Osteoblast (primary cell): ENCODE measurements at regions not wholly inside any gene's neighbourhood (a gene's known extent, or its start where the extent isn't known, plus 50 kb on each side); places are given as distances from the start of the nearest gene placed in this dataset.

Experiments used
- DNase-seq: peaks from one replicate; pipeline ENCODE4 v3.0.0; 2011; ENCODE audit warnings: low spot score, mixed read lengths; ENCODE audit not compliant: insufficient read length; ENCODE audit errors: missing footprints
- H2AFZ ChIP-seq: 2 replicates; pipeline ENCODE4 v1.6.0; 2011; ENCODE audit warnings: mild to moderate bottlenecking, low read length
- H3K27ac ChIP-seq: 2 replicates; pipeline ENCODE4 v1.5.1; 2011; ENCODE audit warnings: mild to moderate bottlenecking, low read depth, low read length, moderate library complexity
- H3K27me3 ChIP-seq: 2 replicates; pipeline ENCODE4 v1.6.0; 2012; ENCODE audit warnings: mild to moderate bottlenecking, control low read depth, inconsistent platforms, low read length, moderate library complexity; ENCODE audit not compliant: insufficient read depth
- H3K36me3 ChIP-seq: 2 replicates; pipeline ENCODE4 v1.5.1; 2011; ENCODE audit warnings: mild to moderate bottlenecking, low read length, control low read depth, moderate library complexity; ENCODE audit not compliant: insufficient read depth
- H3K4me1 ChIP-seq: 2 replicates; pipeline ENCODE4 v1.5.1; 2011; ENCODE audit warnings: mild to moderate bottlenecking, low read length, control low read depth, moderate library complexity; ENCODE audit not compliant: insufficient read depth
- H3K4me2 ChIP-seq: 2 replicates; pipeline ENCODE4 v1.6.0; 2011; ENCODE audit warnings: mild to moderate bottlenecking, low read length; ENCODE audit not compliant: insufficient read depth
- H3K4me3 ChIP-seq: fragments of 200-600 bp; sonication (generic); 3 replicates; pipeline ENCODE4 v1.5.1; 2012; ENCODE audit warnings: mild to moderate bottlenecking, low read length, inconsistent platforms; ENCODE audit not compliant: insufficient read depth
- H3K79me2 ChIP-seq: 2 replicates; pipeline ENCODE4 v1.6.0; 2012; ENCODE audit warnings: mild to moderate bottlenecking, low read length, control low read depth, inconsistent platforms; ENCODE audit not compliant: insufficient read depth
- H3K9me3 ChIP-seq: 2 replicates; pipeline ENCODE4 v1.5.1; 2011; ENCODE audit warnings: low read depth, low read length, control low read depth
- H4K20me1 ChIP-seq: 2 replicates; pipeline ENCODE4 v1.6.0; 2012; ENCODE audit warnings: mild to moderate bottlenecking, low read length, control low read depth; ENCODE audit not compliant: insufficient read depth
- CTCF ChIP-seq: IDR thresholded peaks from 2 replicates; pipeline ENCODE4 v1.5.1; 2011; ENCODE audit warnings: mild to moderate bottlenecking, low read depth, low read length, moderate library complexity; ENCODE audit errors: extremely low read depth

GRCh38 chr5:89973516-89973915 lies 436.0 kb downstream of the CETN3 start:
- no peak overlapping the region for H3K4me3 ChIP-seq
- no peaks in the 10 kb centered on the region for H3K4me1 ChIP-seq
- no peaks in the 10 kb centered on the region for H3K36me3 ChIP-seq
- no peaks in the 10 kb centered on the region for H3K79me2 ChIP-seq
- DNase-seq, result no peak
- no peak overlapping the region for H2AFZ ChIP-seq
- no peaks in the 10 kb centered on the region for H3K9me3 ChIP-seq
- no peak overlapping the region for H3K27ac ChIP-seq
- H4K20me1 ChIP-seq, result no peaks in the 10 kb centered on the region
- H3K4me2 ChIP-seq, result no peak overlapping the region
- H3K27me3 ChIP-seq, result no peaks in the 10 kb centered on the region
- no peak for TF ChIP-seq CTCF

GRCh38 chr5:89972901-89973300 lies 436.7 kb downstream of the CETN3 start:
- H3K4me2 ChIP-seq, result no peak overlapping the region
- no peaks in the 10 kb centered on the region for H4K20me1 ChIP-seq
- no peak overlapping the region for H3K27ac ChIP-seq
- H2AFZ ChIP-seq, result no peak overlapping the region
- no peak for TF ChIP-seq CTCF
- H3K36me3 ChIP-seq, result no peaks in the 10 kb centered on the region
- H3K9me3 ChIP-seq, result no peaks in the 10 kb centered on the region
- no peak for DNase-seq
- H3K27me3 ChIP-seq, result no peaks in the 10 kb centered on the region
- no peaks in the 10 kb centered on the region for H3K79me2 ChIP-seq
- no peak overlapping the region for H3K4me3 ChIP-seq
- no peaks in the 10 kb centered on the region for H3K4me1 ChIP-seq

GRCh38 chr5:89968958-89969381 lies 440.6 kb downstream of the CETN3 start:
- H3K27me3 ChIP-seq, result no peaks in the 10 kb centered on the region
- H3K4me3 ChIP-seq, result no peak overlapping the region
- no peak overlapping the region for H3K4me2 ChIP-seq
- H3K9me3 ChIP-seq, result no peaks in the 10 kb centered on the region
- H3K79me2 ChIP-seq, result no peaks in the 10 kb centered on the region
- no peak for DNase-seq
- H3K4me1 ChIP-seq, result no peaks in the 10 kb centered on the region
- H2AFZ ChIP-seq, result no peak overlapping the region
- no peaks in the 10 kb centered on the region for H4K20me1 ChIP-seq
- H3K36me3 ChIP-seq, result no peaks in the 10 kb centered on the region
- no peak for TF ChIP-seq CTCF
- no peak overlapping the region for H3K27ac ChIP-seq

GRCh38 chr5:89967771-89968444 lies 441.6 kb downstream of the CETN3 start:
- H3K4me2 ChIP-seq, result no peak overlapping the region

More at GRCh38 chr5:89967771-89968444, 441.6 kb downstream of the CETN3 start:
- no peak for TF ChIP-seq CTCF
- Histone ChIP-seq H2AFZ (no peak overlapping the region), H3K36me3 (no peaks in the 10 kb centered on the region), H4K20me1 (no peaks in the 10 kb centered on the region), H3K79me2 (no peaks in the 10 kb centered on the region), H3K27me3 (no peaks in the 10 kb centered on the region), H3K4me1 (no peaks in the 10 kb centered on the region), H3K27ac (no peak overlapping the region), H3K4me3 (no peak overlapping the region), H3K9me3 (no peaks in the 10 kb centered on the region)
- DNase-seq, result no peak
